Liver (tissue), 8 donors: ENCODE measurements at regions not wholly inside any gene's neighbourhood (a gene's known extent, or its start where the extent isn't known, plus 50 kb on each side); places are given as distances from the start of the nearest gene placed in this dataset.

Source experiments
- DNase-seq: peaks from one replicate; pipeline ENCODE4 v3.0.0-alpha.2; 2017; ENCODE audit warnings: low spot score
- H3K27ac ChIP-seq, 2 donors: one replicate each; pipeline ENCODE4 v1.7.0; 2013; ENCODE audit warnings: inconsistent platforms in 2 of 2, low read length in 2 of 2, control low read depth in 1 of 2, low read depth in 1 of 2, mild to moderate bottlenecking in 1 of 2
- H3K27me3 ChIP-seq, 4 donors: one replicate each; pipeline versions ENCODE4 v1.6.1 to v1.7.0; 2013; ENCODE audit warnings: low read length in 3 of 4, inconsistent platforms in 1 of 4, mild to moderate bottlenecking in 1 of 4, moderate library complexity in 1 of 4; ENCODE audit not compliant: control insufficient read depth in 4 of 4, insufficient read depth in 4 of 4
- H3K36me3 ChIP-seq, 4 donors: one replicate each; pipeline versions ENCODE4 v1.6.1 to v1.7.0; 2013; ENCODE audit warnings: low read length in 3 of 4, mild to moderate bottlenecking in 3 of 4, low read depth in 1 of 4, moderate library complexity in 1 of 4; ENCODE audit not compliant: control insufficient read depth in 4 of 4, insufficient read depth in 3 of 4
- H3K4me1 ChIP-seq, 4 donors: one replicate each; pipeline versions ENCODE4 v1.6.1 to v1.7.0; 2013; ENCODE audit warnings: low read length in 3 of 4, mild to moderate bottlenecking in 3 of 4, moderate library complexity in 1 of 4; ENCODE audit not compliant: control insufficient read depth in 4 of 4, insufficient read depth in 4 of 4
- H3K4me3 ChIP-seq, 3 donors: one replicate each; pipeline versions ENCODE4 v1.6.1 to v1.7.0; 2013; ENCODE audit warnings: low read length in 3 of 3, control low read depth in 1 of 3, low read depth in 1 of 3, mild to moderate bottlenecking in 1 of 3
- H3K9ac ChIP-seq, 2 donors: one replicate each; pipeline ENCODE4 v1.7.0; 2013; ENCODE audit warnings: low read length in 2 of 2, mild to moderate bottlenecking in 2 of 2, moderate library complexity in 2 of 2, control low read depth in 1 of 2, low read depth in 1 of 2
- H3K9me3 ChIP-seq, 4 donors: one replicate each; pipeline versions ENCODE4 v1.6.1 to v1.7.0; 2013; ENCODE audit warnings: low read length in 3 of 4; ENCODE audit not compliant: control insufficient read depth in 4 of 4
- ATF3 ChIP-seq: IDR thresholded peaks from 2 replicates; pipeline ENCODE4 v1.6.1; 2016; ENCODE audit warnings: antibody characterized with exemption
- CTCF ChIP-seq: fragments of 150-350 bp; IDR thresholded peaks from 2 replicates; pipeline ENCODE4 v1.5.1; 2017; ENCODE audit warnings: improper control_type of control experiment, low read depth, low read length; ENCODE audit not compliant: missing input control
- EGR1 ChIP-seq, 2 donors: IDR thresholded peaks; 2 replicates each; pipeline ENCODE4 v1.6.1; 2016 to 2018; ENCODE audit warnings: antibody characterized with exemption in 2 of 2, low read depth in 2 of 2
- FOXA1 ChIP-seq: IDR thresholded peaks from 2 replicates; pipeline ENCODE4 v1.6.1; 2016; ENCODE audit warnings: antibody characterized with exemption
- FOXA2 ChIP-seq: IDR thresholded peaks from 2 replicates; pipeline ENCODE4 v1.6.1; 2016; ENCODE audit warnings: antibody characterized with exemption
- GABPA ChIP-seq, 2 donors: IDR thresholded peaks in 1 of 2; conservative IDR thresholded peaks in 1 of 2; 2 replicates each; pipeline ENCODE4 v1.6.1; 2016; ENCODE audit warnings: antibody characterized with exemption in 2 of 2, mild to moderate bottlenecking in 1 of 2, moderate library complexity in 1 of 2
- HNF4A ChIP-seq, 2 donors: conservative IDR thresholded peaks; 2 replicates each; pipeline ENCODE4 v1.6.1; 2016; ENCODE audit warnings: antibody characterized with exemption in 2 of 2, mild to moderate bottlenecking in 2 of 2
- HNF4G ChIP-seq: IDR thresholded peaks from 2 replicates; pipeline ENCODE4 v1.6.1; 2016; ENCODE audit warnings: antibody characterized with exemption
- JUND ChIP-seq, 2 donors: IDR thresholded peaks; 2 replicates each; pipeline ENCODE4 v1.6.1; 2016; ENCODE audit warnings: antibody characterized with exemption in 2 of 2
- MAX ChIP-seq: IDR thresholded peaks from 2 replicates; pipeline ENCODE4 v1.6.1; 2016; ENCODE audit warnings: antibody characterized with exemption
- NR2F2 ChIP-seq: IDR thresholded peaks from 2 replicates; pipeline ENCODE4 v1.6.1; 2016; ENCODE audit warnings: antibody characterized with exemption
- RAD21 ChIP-seq, 2 donors: IDR thresholded peaks; 2 replicates each; pipeline ENCODE4 v1.6.1; 2016; ENCODE audit warnings: antibody characterized with exemption in 2 of 2, mild to moderate bottlenecking in 2 of 2
- REST ChIP-seq: IDR thresholded peaks from 2 replicates; pipeline ENCODE4 v1.6.1; 2016; ENCODE audit warnings: antibody characterized with exemption, mild to moderate bottlenecking
- RXRA ChIP-seq, 2 donors: IDR thresholded peaks; 2 replicates each; pipeline ENCODE4 v1.6.1; 2017 to 2018; ENCODE audit warnings: antibody characterized with exemption in 2 of 2, mild to moderate bottlenecking in 1 of 2
- SP1 ChIP-seq: IDR thresholded peaks from 2 replicates; pipeline ENCODE4 v1.6.1; 2018; ENCODE audit warnings: antibody characterized with exemption, mild to moderate bottlenecking
- TAF1 ChIP-seq: conservative IDR thresholded peaks from 2 replicates; pipeline ENCODE4 v1.6.1; 2016; ENCODE audit warnings: antibody characterized with exemption, mild to moderate bottlenecking
- YY1 ChIP-seq: IDR thresholded peaks from 2 replicates; pipeline ENCODE4 v1.6.1; 2016; ENCODE audit warnings: antibody characterized with exemption, mild to moderate bottlenecking
- ZBTB33 ChIP-seq: IDR thresholded peaks from 2 replicates; pipeline ENCODE4 v1.6.1; 2016; ENCODE audit warnings: antibody characterized with exemption
- WGBS: extraction: QIAGEN DNeasy Blood & Tissue Kit; methylation state at CpG from one replicate; pipeline ENCODE4 v1.1.7; 2013; 5-methylcytosine and 5-hydroxymethylcytosine counted together
- donor health status: healthy.
- donor health status: healthy.
- donor health status: healthy.
- donor health status: healthy.
- donor health status: healthy.

GRCh38 chr4:168028970-168029597 is 63.3 kb upstream of the ANXA10 start:
- H3K27ac ChIP-seq = no peak overlapping the region
- no peaks in the 10 kb centered on the region for H3K27me3 ChIP-seq
- H3K9me3 ChIP-seq = no peaks in the 10 kb centered on the region
- TF ChIP-seq JUND (IDR thresholded peaks at IDR 0.05) (no peak), REST (no peak), EGR1 (IDR thresholded peaks at IDR 0.05; ENCODE audit: low read depth in 2 of 2) (no peak)
- no peak overlapping the region for H3K4me3 ChIP-seq
- no peaks in the 10 kb centered on the region for H3K4me1 ChIP-seq
- no peak for DNase-seq
- WGBS = 67% methylated on average over 5 of the region's 5 CpGs
- no peaks in the 10 kb centered on the region for H3K36me3 ChIP-seq
- H3K9ac ChIP-seq = no peak overlapping the region

- Histone ChIP-seq H3K4me3 (no peak overlapping the region), H3K36me3 (no peaks in the 10 kb centered on the region), H3K9me3 (no peaks in the 10 kb centered on the region), H3K4me1 (no peaks in the 10 kb centered on the region), H3K9ac (no peak overlapping the region), H3K27me3 (no peaks in the 10 kb centered on the region), H3K27ac (no peak overlapping the region)
- no peak for DNase-seq
- 86% methylated on average over 2 of the region's 2 CpGs for WGBS
- no peak for TF ChIP-seq RAD21 (IDR thresholded peaks at IDR 0.05)
- TF ChIP-seq FOXA2 = no peak
- TF ChIP-seq FOXA1 = no peak
- TF ChIP-seq EGR1 (IDR thresholded peaks at IDR 0.05; ENCODE audit: low read depth in 2 of 2) = no peak
- no peak for TF ChIP-seq SP1
- no peak for TF ChIP-seq YY1
- TF ChIP-seq JUND (IDR thresholded peaks at IDR 0.05) = no peak
- no peak for TF ChIP-seq NR2F2
- TF ChIP-seq ATF3 = no peak
- TF ChIP-seq RXRA (IDR thresholded peaks at IDR 0.05) = no peak
- no peak for TF ChIP-seq ZBTB33
- TF ChIP-seq GABPA (IDR thresholded peaks at IDR 0.05 in 1 of 2, conservative IDR thresholded peaks at IDR 0.05 in 1 of 2) = no peak
- no peak for TF ChIP-seq HNF4A (conservative IDR thresholded peaks at IDR 0.05)
- TF ChIP-seq CTCF = no peak
- TF ChIP-seq MAX = no peak
- TF ChIP-seq REST = no peak
- TF ChIP-seq TAF1 = no peak
- no peak for TF ChIP-seq HNF4G
Observed at GRCh38 chr4:168037676-168038075, 54.7 kb upstream of the ANXA10 start.
